Tibial nerve (tissue), 4 donors: ENCODE measurements at regions not wholly inside any gene's neighbourhood (a gene's known extent, or its start where the extent isn't known, plus 50 kb on each side); places are given as distances from the start of the nearest gene placed in this dataset.

Experiments
- DNase-seq, 2 donors: peaks; one replicate each; pipeline ENCODE4 v3.0.0-alpha.2; 2019; ENCODE audit warnings: low spot score in 2 of 2
- H3K27ac ChIP-seq, 4 donors: fragments of 200-600 bp; sonication (generic) in 3 of 4; one replicate each; pipeline ENCODE4 v1.5.1; 2017 to 2019; ENCODE audit warnings: mild to moderate bottlenecking in 1 of 4
- H3K27me3 ChIP-seq, 2 donors: fragments of 200-600 bp; sonication (generic) in 1 of 2; one replicate each; pipeline versions ENCODE4 v1.5.1 to v1.6.0; 2017 to 2019
- H3K36me3 ChIP-seq, 3 donors: fragments of 200-600 bp; sonication (generic); one replicate each; pipeline ENCODE4 v1.5.1; 2018 to 2019
- H3K4me1 ChIP-seq, 4 donors: fragments of 200-600 bp; sonication (generic) in 3 of 4; one replicate each; pipeline ENCODE4 v1.5.1; 2017 to 2019
- H3K4me3 ChIP-seq, 4 donors: fragments of 200-600 bp; sonication (generic) in 3 of 4; one replicate each; pipeline ENCODE4 v1.5.1; 2017 to 2019; ENCODE audit warnings: mild to moderate bottlenecking in 1 of 4, moderate library complexity in 1 of 4
- H3K9me3 ChIP-seq, 4 donors: fragments of 200-600 bp; sonication (generic) in 3 of 4; one replicate each; pipeline ENCODE4 v1.5.1; 2017 to 2019
- CTCF ChIP-seq, 5 experiments: fragments of 200-600 bp in 3 of 5; fragments of 450-650 bp in 2 of 5; sonication (generic) in 3 of 5; IDR thresholded peaks; one replicate each; pipeline ENCODE4 v1.5.1; 2016 to 2019; ENCODE audit warnings: antibody characterized with exemption in 5 of 5, mild to moderate bottlenecking in 3 of 5, moderate library complexity in 2 of 5
- EP300 ChIP-seq, 2 donors: sonication (generic); formaldehyde crosslinking; IDR thresholded peaks; one replicate each; pipeline ENCODE4 v1.6.1; 2017; ENCODE audit warnings: antibody characterized with exemption in 2 of 2, mild to moderate bottlenecking in 1 of 2
- POLR2A ChIP-seq, 2 donors: fragments of 450-650 bp; IDR thresholded peaks; one replicate each; pipeline ENCODE4 v1.6.1; 2017; ENCODE audit warnings: antibody characterized with exemption in 2 of 2, mild to moderate bottlenecking in 2 of 2, moderate library complexity in 2 of 2
- WGBS, 2 donors: methylation state at CpG; one replicate each; pipeline ENCODE4 v1.1.5; 2018; 5-methylcytosine and 5-hydroxymethylcytosine counted together

- Histone ChIP-seq H3K9me3 (no peaks in the 10 kb centered on the region), H3K36me3 (no peaks in the 10 kb centered on the region), H3K4me3 (no peak overlapping the region), H3K27me3 (no peaks in the 10 kb centered on the region), H3K27ac (peak overlapping the region in 3 of 4 donors; percentile 20 to 88 (median 74)), H3K4me1 (peaks cover 0 to 41% (median 18%) of the 10 kb centered on the region in 4 donors)
- TF ChIP-seq EP300 (IDR thresholded peaks at IDR 0.05) (no peak), POLR2A (IDR thresholded peaks at IDR 0.05) (no peak), CTCF (IDR thresholded peaks at IDR 0.05) (no peak)
- WGBS, 2 donors, result 96 to 97% methylated on average over 1 of the region's 1 CpG
- DNase-seq, result no peak
These were observed 85.2 kb upstream of the TGFBR2 start for GRCh38 chr3:30521156-30521715.

GRCh38 chr3:30522476-30522875, 83.9 kb upstream of the TGFBR2 start:
- Histone ChIP-seq H3K27me3 (no peaks in the 10 kb centered on the region), H3K4me3 (no peak overlapping the region), H3K36me3 (no peaks in the 10 kb centered on the region), H3K27ac (no peak overlapping the region), H3K9me3 (no peaks in the 10 kb centered on the region), H3K4me1 (peaks cover 0 to 41% (median 18%) of the 10 kb centered on the region in 4 donors)
- TF ChIP-seq POLR2A (IDR thresholded peaks at IDR 0.05), result no peak
- TF ChIP-seq EP300 (IDR thresholded peaks at IDR 0.05), result no peak
- TF ChIP-seq CTCF (IDR thresholded peaks at IDR 0.05), result no peak
- WGBS, 2 donors, result 82 to 93% methylated on average over 8 of the region's 8 CpGs
- DNase-seq, result no peak

- Histone ChIP-seq H3K4me1 (peaks cover 0 to 47% (median 18%) of the 10 kb centered on the region in 4 donors), H3K9me3 (no peaks in the 10 kb centered on the region), H3K4me3 (no peak overlapping the region), H3K27ac (no peak overlapping the region), H3K36me3 (no peaks in the 10 kb centered on the region), H3K27me3 (no peaks in the 10 kb centered on the region)
- 50 to 93% methylated on average over 1 of the region's 1 CpG for WGBS, 2 donors
- no peak for DNase-seq
- TF ChIP-seq POLR2A (IDR thresholded peaks at IDR 0.05) (no peak), CTCF (IDR thresholded peaks at IDR 0.05) (no peak), EP300 (IDR thresholded peaks at IDR 0.05) (no peak)
These were observed 83.0 kb upstream of the TGFBR2 start for GRCh38 chr3:30523366-30523765.

GRCh38 chr3:30524357-30525040, 81.9 kb upstream of the TGFBR2 start:
- H3K27ac ChIP-seq, result no peak overlapping the region
- TF ChIP-seq POLR2A (IDR thresholded peaks at IDR 0.05), result no peak
- TF ChIP-seq CTCF (IDR thresholded peaks at IDR 0.05), result no peak
- TF ChIP-seq EP300 (IDR thresholded peaks at IDR 0.05), result no peak

GRCh38 chr3:30526031-30526430, 80.4 kb upstream of the TGFBR2 start:
- Histone ChIP-seq H3K27me3 (no peaks in the 10 kb centered on the region), H3K9me3 (no peaks in the 10 kb centered on the region), H3K4me3 (no peak overlapping the region), H3K36me3 (no peaks in the 10 kb centered on the region), H3K27ac (peak overlapping the region in 1 of 4 donors; percentile 71), H3K4me1 (peaks cover 0 to 20% (median 5%) of the 10 kb centered on the region in 4 donors)
- DNase-seq, result no peak
- no peak for TF ChIP-seq POLR2A (IDR thresholded peaks at IDR 0.05)
- TF ChIP-seq EP300 (IDR thresholded peaks at IDR 0.05), result no peak
- no peak for TF ChIP-seq CTCF (IDR thresholded peaks at IDR 0.05)
- 100% methylated on average over 1 of the region's 1 CpG for WGBS, 2 donors

More at GRCh38 chr3:30524357-30525040, 81.9 kb upstream of the TGFBR2 start:
- DNase-seq, result no peak
- Histone ChIP-seq H3K9me3 (no peaks in the 10 kb centered on the region), H3K27me3 (no peaks in the 10 kb centered on the region), H3K4me1 (peaks cover 0 to 35% (median 15%) of the 10 kb centered on the region in 4 donors), H3K4me3 (no peak overlapping the region), H3K36me3 (no peaks in the 10 kb centered on the region)
- WGBS, 2 donors, result 72 to 78% methylated on average over 4 of the region's 4 CpGs
